Small intestine (tissue), 7 donors: ENCODE measurements at regions not wholly inside any gene's neighbourhood (a gene's known extent, or its start where the extent isn't known, plus 50 kb on each side); places are given as distances from the start of the nearest gene placed in this dataset.

Source experiments
- DNase-seq, 2 donors: peaks; one replicate each; pipeline versions ENCODE4 v3.0.0 to v3.0.0-alpha.2; 2013
- FAIRE-seq: peaks from 2 replicates; lab custom pipeline; 2012; peaks lifted over from hg19 to GRCh38; lab: Jason Lieb, UNC
- H3K27ac ChIP-seq, 3 donors: one replicate each; pipeline ENCODE4 v1.5.1; 2013; ENCODE audit warnings: low read length in 2 of 3, mild to moderate bottlenecking in 2 of 3, control low read depth in 1 of 3, inconsistent platforms in 1 of 3, low read depth in 1 of 3, moderate library complexity in 1 of 3
- H3K27me3 ChIP-seq, 3 donors: one replicate each; pipeline ENCODE4 v1.6.1; 2013; ENCODE audit warnings: low read length in 3 of 3, inconsistent platforms in 1 of 3; ENCODE audit not compliant: control insufficient read depth in 3 of 3, insufficient read depth in 3 of 3
- H3K36me3 ChIP-seq, 3 donors: one replicate each; pipeline ENCODE4 v1.6.1; 2013; ENCODE audit warnings: low read length in 3 of 3, inconsistent platforms in 1 of 3, low read depth in 1 of 3, mild to moderate bottlenecking in 1 of 3, moderate library complexity in 1 of 3; ENCODE audit not compliant: control insufficient read depth in 3 of 3, insufficient read depth in 2 of 3
- H3K4me1 ChIP-seq, 3 donors: one replicate each; pipeline ENCODE4 v1.6.1; 2013; ENCODE audit warnings: low read length in 2 of 3, inconsistent platforms in 1 of 3, low read depth in 1 of 3, mild to moderate bottlenecking in 1 of 3, moderate library complexity in 1 of 3; ENCODE audit not compliant: control insufficient read depth in 3 of 3, insufficient read depth in 2 of 3
- H3K4me3 ChIP-seq, 3 donors: one replicate each; pipeline ENCODE4 v1.5.1; 2013; ENCODE audit warnings: low read length in 3 of 3, control low read depth in 1 of 3, inconsistent platforms in 1 of 3, low read depth in 1 of 3, mild to moderate bottlenecking in 1 of 3, moderate library complexity in 1 of 3
- H3K9me3 ChIP-seq, 2 donors: one replicate each; pipeline ENCODE4 v1.6.1; 2013; ENCODE audit warnings: low read depth in 1 of 2, low read length in 1 of 2; ENCODE audit not compliant: control insufficient read depth in 2 of 2, insufficient read depth in 1 of 2
- WGBS, 3 donors: extraction: QIAGEN DNeasy Blood & Tissue Kit; methylation state at CpG; one replicate each; pipeline ENCODE4 v1.1.7; 2013; 5-methylcytosine and 5-hydroxymethylcytosine counted together
- donor health status: healthy with polysubstance abuse.
- donor health status: control.
- donor health status: control.
- donor health status: Bipolar disorder and iron deficiency.
- donor health status: healthy.

DNA sequence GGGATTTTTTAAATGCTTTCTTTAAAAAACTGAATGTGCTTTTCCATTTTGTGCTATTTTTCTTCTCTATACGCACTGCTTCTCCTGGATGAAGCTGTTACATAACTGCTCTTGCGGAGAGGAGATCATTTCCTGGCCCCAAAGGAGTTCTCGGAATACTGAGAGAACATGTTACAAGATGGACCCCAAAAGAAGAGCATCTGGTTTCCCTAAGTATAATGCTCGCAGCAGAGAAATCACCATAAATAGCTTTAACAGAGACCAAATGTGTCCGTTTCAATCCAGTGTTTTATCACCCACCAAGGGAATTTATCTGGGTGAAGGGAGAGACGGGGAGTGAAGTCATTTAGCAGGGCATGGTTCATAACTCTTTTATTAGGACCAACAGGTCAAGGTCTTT is 80.1 kb downstream of the RBM43 start:
- FAIRE-seq (no peak), DNase-seq (no peak)
- no peak overlapping the region for H3K4me3 ChIP-seq
- no peak overlapping the region for H3K27ac ChIP-seq
- no peaks in the 10 kb centered on the region for H3K4me1 ChIP-seq
- H3K27me3 ChIP-seq: peaks cover 0 to 3% (median 0%) of the 10 kb centered on the region in 3 donors
- no peaks in the 10 kb centered on the region for H3K36me3 ChIP-seq
- no peaks in the 10 kb centered on the region for H3K9me3 ChIP-seq
- WGBS, 3 donors: 47 to 70% (median 55%) methylated on average over 6 of the region's 6 CpGs

DNA sequence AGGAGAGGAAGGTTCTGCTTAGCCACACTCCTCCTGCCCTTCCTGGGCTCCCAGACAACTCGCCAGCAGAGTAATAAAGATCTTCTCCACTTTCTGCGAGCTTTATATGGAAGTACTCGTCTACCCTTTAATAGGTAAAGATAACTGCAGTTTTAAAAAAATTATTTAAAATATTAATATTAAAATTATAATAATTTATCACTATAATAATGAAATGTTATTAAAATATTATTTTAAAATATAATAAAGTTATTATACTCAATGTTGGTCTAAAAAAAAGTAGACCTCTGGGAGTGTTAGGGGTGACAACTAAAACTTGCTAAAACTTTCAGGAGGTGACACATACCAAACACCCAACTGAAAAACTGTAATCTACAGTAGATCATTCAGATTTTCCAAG is 81.5 kb downstream of the RBM43 start:
- H3K36me3 ChIP-seq: no peaks in the 10 kb centered on the region
- no peak for FAIRE-seq

DNA sequence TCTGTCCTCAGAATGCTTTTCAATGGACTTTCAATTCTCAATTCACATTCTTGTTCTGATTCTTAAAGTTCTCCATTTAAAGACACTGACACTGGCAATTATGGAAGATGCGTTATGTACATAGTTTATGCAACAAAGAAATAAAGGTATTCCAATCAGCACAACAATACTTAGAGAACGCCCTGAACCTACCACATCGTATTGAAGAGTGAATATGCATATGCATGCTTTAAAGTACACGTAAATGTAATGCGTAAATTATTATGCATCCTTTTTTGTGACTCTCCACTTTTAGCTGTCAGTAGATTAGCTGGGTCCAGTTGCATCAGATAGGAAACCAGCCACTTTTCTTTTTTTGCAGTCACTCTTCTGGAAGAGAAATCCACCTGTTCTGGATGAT is 83.5 kb downstream of the RBM43 start:
- 82 to 90% (median 87%) methylated on average over 5 of the region's 5 CpGs for WGBS, 3 donors
- DNase-seq: no peak
- Histone ChIP-seq H3K4me1 (no peaks in the 10 kb centered on the region), H3K9me3 (no peaks in the 10 kb centered on the region), H3K27me3 (peaks cover 0 to 2% (median under 1%) of the 10 kb centered on the region in 3 donors), H3K36me3 (no peaks in the 10 kb centered on the region), H3K4me3 (no peak overlapping the region), H3K27ac (no peak overlapping the region)
- no peak for FAIRE-seq

More for the DNA sequence above, 81.5 kb downstream of the RBM43 start:
- no peak for DNase-seq
- Histone ChIP-seq H3K9me3 (no peaks in the 10 kb centered on the region), H3K27ac (no peak overlapping the region), H3K4me3 (no peak overlapping the region), H3K27me3 (peaks cover 0 to 3% (median 2%) of the 10 kb centered on the region in 3 donors), H3K4me1 (no peaks in the 10 kb centered on the region)
- WGBS, 3 donors: 74 to 81% (median 78%) methylated on average over 3 of the region's 3 CpGs

DNA sequence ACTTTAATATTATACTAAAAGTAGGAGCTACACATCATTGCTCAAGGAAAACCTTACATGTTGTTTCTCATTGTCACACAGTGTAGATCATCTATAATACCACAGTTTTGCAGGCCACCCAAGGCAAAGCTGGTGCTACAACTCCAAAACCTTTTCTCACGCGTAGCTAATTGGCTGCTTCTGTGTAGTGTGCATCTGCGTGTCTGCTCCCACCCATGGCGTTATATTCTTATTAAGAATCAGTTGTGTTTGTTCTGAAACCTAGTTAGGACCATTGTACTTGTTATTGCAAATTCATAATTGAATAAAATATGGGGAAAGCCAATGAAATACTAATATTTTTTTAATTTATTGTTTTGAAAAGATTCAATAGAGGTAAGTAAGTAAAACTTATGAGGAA is 83.9 kb downstream of the RBM43 start:
- Histone ChIP-seq H3K27ac (no peak overlapping the region), H3K4me3 (no peak overlapping the region), H3K27me3 (peaks cover 0 to 2% (median 0%) of the 10 kb centered on the region in 3 donors), H3K36me3 (no peaks in the 10 kb centered on the region), H3K9me3 (no peaks in the 10 kb centered on the region), H3K4me1 (no peaks in the 10 kb centered on the region)
- FAIRE-seq: no peak
- WGBS, 3 donors: 87 to 94% (median 94%) methylated on average over 4 of the region's 4 CpGs
- DNase-seq: no peak

DNA sequence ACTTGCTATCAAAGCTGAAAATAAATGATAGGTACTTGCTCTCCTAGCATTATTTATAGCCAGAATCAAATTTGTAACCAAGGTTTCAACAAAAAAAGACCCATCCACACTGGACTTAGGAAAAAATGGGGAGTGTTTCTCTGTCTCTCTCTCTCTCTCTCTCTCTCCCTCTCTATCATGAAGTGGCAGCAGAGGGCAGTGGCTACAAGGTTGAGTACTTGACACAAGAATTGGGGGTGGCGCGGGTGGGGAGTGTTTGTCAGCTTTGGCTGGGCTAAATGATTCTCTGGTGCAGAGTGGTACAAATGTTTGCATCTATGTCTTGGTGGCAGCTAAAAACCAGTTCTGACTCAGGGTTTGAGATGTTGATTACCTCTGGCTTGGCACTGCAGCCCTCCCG is 85.0 kb downstream of the RBM43 start:
- H3K27ac ChIP-seq: no peak overlapping the region
- FAIRE-seq (no peak), DNase-seq (no peak)
- peaks cover 0 to 2% (median 0%) of the 10 kb centered on the region in 3 donors for H3K27me3 ChIP-seq
- no peaks in the 10 kb centered on the region for H3K9me3 ChIP-seq
- no peaks in the 10 kb centered on the region for H3K36me3 ChIP-seq
- no peak overlapping the region for H3K4me3 ChIP-seq
- no peaks in the 10 kb centered on the region for H3K4me1 ChIP-seq
- 70 to 86% (median 80%) methylated on average over 3 of the region's 3 CpGs for WGBS, 3 donors

DNA sequence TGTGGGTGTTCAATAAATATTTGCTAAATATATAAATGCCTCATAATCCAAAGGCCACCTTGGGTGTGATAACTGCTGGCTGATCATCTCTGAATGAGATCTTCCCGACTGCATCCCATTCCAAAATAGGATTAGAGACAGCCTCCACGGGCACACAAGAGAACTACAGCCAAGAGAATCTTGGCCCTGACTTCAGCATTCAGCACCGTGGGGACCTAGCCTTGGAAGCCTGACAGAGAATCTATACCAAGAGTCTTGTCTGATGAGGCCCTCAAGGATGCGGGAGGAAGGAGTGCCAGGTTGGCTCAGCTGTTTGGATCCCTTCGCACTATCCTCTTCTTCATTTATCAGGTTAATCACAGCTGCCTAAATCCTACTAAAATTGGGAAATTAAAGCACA is 85.8 kb downstream of the RBM43 start:
- H3K27me3 ChIP-seq: peaks cover 0 to 2% (median 0%) of the 10 kb centered on the region in 3 donors

DNA sequence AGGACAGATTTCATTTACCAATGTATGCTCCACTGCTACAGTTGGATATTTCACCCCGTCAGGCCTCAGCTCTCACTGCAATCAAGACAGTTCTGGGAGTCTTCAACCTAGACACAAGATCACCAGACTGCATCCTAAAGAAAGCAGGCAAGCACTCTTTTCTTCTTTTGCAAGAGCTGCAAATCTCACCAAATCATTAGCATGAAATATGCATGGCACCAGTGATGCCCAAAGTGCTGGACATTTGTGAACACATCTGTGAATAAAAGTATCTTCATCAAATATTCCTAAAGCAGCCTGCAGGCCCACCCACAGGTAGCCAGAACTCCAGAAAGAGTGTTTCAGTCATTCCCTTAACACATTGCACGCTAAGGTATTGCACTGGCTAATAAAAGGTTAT is 87.5 kb downstream of the RBM43 start:
- FAIRE-seq: no peak

More for the DNA sequence above, 85.8 kb downstream of the RBM43 start:
- H3K9me3 ChIP-seq: no peaks in the 10 kb centered on the region
- no peak overlapping the region for H3K4me3 ChIP-seq
- H3K36me3 ChIP-seq: no peaks in the 10 kb centered on the region
- FAIRE-seq: no peak
- H3K27ac ChIP-seq: no peak overlapping the region
- WGBS, 3 donors: 66 to 69% (median 67%) methylated on average over 5 of the region's 5 CpGs
- no peak for DNase-seq
- H3K4me1 ChIP-seq: no peaks in the 10 kb centered on the region

DNA sequence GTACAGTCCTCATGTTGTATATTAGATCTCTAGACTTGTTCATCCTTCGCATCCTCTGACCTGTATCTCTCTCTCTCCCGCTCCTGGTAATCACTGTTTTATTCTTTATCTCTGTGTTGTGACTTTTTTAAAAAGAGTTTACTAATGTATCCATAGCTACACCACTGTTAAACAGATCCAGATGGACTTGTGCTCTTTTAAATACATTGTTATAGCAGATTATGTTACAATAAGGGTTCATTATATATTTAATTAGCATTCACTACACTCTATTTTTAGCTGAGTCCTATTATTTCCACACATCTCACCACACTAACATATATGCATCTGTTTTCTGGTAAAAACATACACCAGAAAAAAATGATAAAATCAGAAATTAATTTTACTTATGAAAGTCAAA is 90.5 kb downstream of the RBM43 start:
- Histone ChIP-seq H3K4me3 (no peak overlapping the region), H3K4me1 (no peaks in the 10 kb centered on the region), H3K36me3 (no peaks in the 10 kb centered on the region), H3K27ac (no peak overlapping the region), H3K9me3 (no peaks in the 10 kb centered on the region), H3K27me3 (peaks cover 0 to 2% (median 0%) of the 10 kb centered on the region in 3 donors)
- WGBS, 3 donors: 85 to 92% (median 89%) methylated on average over 2 of the region's 2 CpGs
- no peak for DNase-seq
- FAIRE-seq: no peak

More for the DNA sequence above, 87.5 kb downstream of the RBM43 start:
- peaks cover 0 to 2% (median 0%) of the 10 kb centered on the region in 3 donors for H3K27me3 ChIP-seq
- no peak overlapping the region for H3K27ac ChIP-seq
- H3K36me3 ChIP-seq: no peaks in the 10 kb centered on the region
- H3K4me3 ChIP-seq: no peak overlapping the region
- WGBS, 3 donors: 89 to 93% (median 89%) methylated on average over 2 of the region's 2 CpGs
- no peaks in the 10 kb centered on the region for H3K4me1 ChIP-seq
- no peak for DNase-seq
- no peaks in the 10 kb centered on the region for H3K9me3 ChIP-seq

DNA sequence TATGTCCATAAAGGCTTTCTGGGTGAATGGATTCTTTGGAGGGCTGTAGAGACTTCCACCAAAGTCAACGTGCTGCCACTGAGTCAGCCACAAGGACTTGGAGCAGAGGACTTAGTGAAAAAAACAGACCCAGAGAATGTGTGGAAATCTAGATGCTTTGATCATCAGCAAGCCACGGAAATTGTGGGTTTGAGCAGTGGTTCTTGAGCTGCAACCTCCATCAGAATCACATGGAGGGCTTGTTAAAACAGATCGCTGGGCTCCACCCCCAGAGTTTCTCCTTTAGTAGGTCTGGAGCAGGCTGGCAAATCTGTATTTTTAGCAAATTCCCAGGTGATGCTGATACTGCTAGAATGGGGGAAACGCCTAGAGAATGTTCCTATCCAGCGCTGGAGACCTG is 95.3 kb downstream of the RBM43 start:
- no peaks in the 10 kb centered on the region for H3K4me1 ChIP-seq
- H3K36me3 ChIP-seq: no peaks in the 10 kb centered on the region
- H3K27me3 ChIP-seq: peaks cover 0 to 2% (median 0%) of the 10 kb centered on the region in 3 donors
- FAIRE-seq (no peak), DNase-seq (no peak)
- H3K4me3 ChIP-seq: no peak overlapping the region
- H3K9me3 ChIP-seq: no peaks in the 10 kb centered on the region
- WGBS, 3 donors: 70 to 88% (median 83%) methylated on average over 5 of the region's 5 CpGs
- no peak overlapping the region for H3K27ac ChIP-seq
